Neuronal stem cell (in vitro differentiated cells): ENCODE measurements at regions not wholly inside any gene's neighbourhood (a gene's known extent, or its start where the extent isn't known, plus 50 kb on each side); places are given as distances from the start of the nearest gene placed in this dataset.

Experiments used
- DNase-seq: peaks from one replicate; pipeline ENCODE4 v3.0.0-alpha.2; 2013; ENCODE audit warnings: low spot score
- H2AFZ ChIP-seq: one replicate; pipeline ENCODE4 v1.6.1; 2013; ENCODE audit warnings: mild to moderate bottlenecking, low read length, inconsistent platforms
- H2AK5ac ChIP-seq: 2 replicates; pipeline ENCODE4 v1.6.1; 2013; ENCODE audit warnings: low read depth, mild to moderate bottlenecking, inconsistent platforms, low read length, moderate library complexity, mixed read lengths
- H2BK120ac ChIP-seq: 2 replicates; pipeline ENCODE4 v1.6.1; 2013; ENCODE audit warnings: low read depth, mild to moderate bottlenecking, inconsistent platforms, low read length, moderate library complexity, mixed read lengths
- H2BK12ac ChIP-seq: one replicate; pipeline ENCODE4 v1.6.1; 2013; ENCODE audit warnings: low read length, inconsistent platforms
- H2BK15ac ChIP-seq: 2 replicates; pipeline ENCODE4 v1.6.1; 2013; ENCODE audit warnings: mild to moderate bottlenecking, low read length, inconsistent platforms, mixed read lengths
- H2BK5ac ChIP-seq: one replicate; pipeline ENCODE4 v1.6.1; 2013; ENCODE audit warnings: inconsistent platforms, mild to moderate bottlenecking, low read length, moderate library complexity
- H3K14ac ChIP-seq: one replicate; pipeline ENCODE4 v1.6.1; 2013; ENCODE audit warnings: low read length, inconsistent platforms
- H3K18ac ChIP-seq: 2 replicates; pipeline ENCODE4 v1.6.1; 2013; ENCODE audit warnings: low read length, inconsistent platforms
- H3K23ac ChIP-seq: 2 replicates; pipeline ENCODE4 v1.6.1; 2013; ENCODE audit warnings: low read depth, mild to moderate bottlenecking, mixed read lengths, low read length, inconsistent platforms; ENCODE audit not compliant: poor library complexity
- H3K27ac ChIP-seq: replicated peaks from 3 replicates; pipeline ENCODE4 v1.5.1; 2013; ENCODE audit warnings: low read length, inconsistent platforms
- H3K27me3 ChIP-seq, 3 experiments: 2 replicates each; pipeline ENCODE4 v1.6.1; 2013; ENCODE audit warnings: low read length in 3 of 3, mild to moderate bottlenecking in 2 of 3, inconsistent platforms in 1 of 3, low read depth in 1 of 3, mixed read lengths in 1 of 3, moderate library complexity in 1 of 3; ENCODE audit not compliant: control insufficient read depth in 3 of 3, insufficient read depth in 3 of 3
- H3K36me3 ChIP-seq, 2 donors: replicated peaks in 1 of 2; 2 replicates each; pipeline ENCODE4 v1.6.1; 2013; ENCODE audit warnings: low read length in 2 of 2; ENCODE audit not compliant: control insufficient read depth in 2 of 2, insufficient read depth in 2 of 2
- H3K4ac ChIP-seq: 2 replicates; pipeline ENCODE4 v1.6.1; 2013; ENCODE audit warnings: inconsistent platforms, mild to moderate bottlenecking, low read length, moderate library complexity
- H3K4me1 ChIP-seq, 2 donors: 1 replicate in 1 of 2; 2 replicates in 1 of 2; pipeline ENCODE4 v1.6.1; 2013; ENCODE audit warnings: low read length in 2 of 2, low read depth in 1 of 2; ENCODE audit not compliant: control insufficient read depth in 2 of 2, insufficient read depth in 1 of 2
- H3K4me2 ChIP-seq: one replicate; pipeline ENCODE4 v1.6.1; 2013; ENCODE audit warnings: mild to moderate bottlenecking, low read length, inconsistent platforms; ENCODE audit not compliant: insufficient read depth, poor library complexity, severe bottlenecking
- H3K4me3 ChIP-seq, 2 donors: 2 replicates each; pipeline ENCODE4 v1.5.1; 2013; ENCODE audit warnings: low read length in 2 of 2, mild to moderate bottlenecking in 2 of 2, inconsistent platforms in 1 of 2, moderate library complexity in 1 of 2
- H3K79me1 ChIP-seq: one replicate; pipeline ENCODE4 v1.6.1; 2013; ENCODE audit warnings: low read depth, mild to moderate bottlenecking, inconsistent platforms, low read length, moderate library complexity
- H3K9ac ChIP-seq: one replicate; pipeline ENCODE4 v1.6.1; 2013; ENCODE audit warnings: mild to moderate bottlenecking, low read depth, low read length, inconsistent platforms; ENCODE audit not compliant: poor library complexity
- H3K9me3 ChIP-seq, 2 donors: replicated peaks in 1 of 2; 2 replicates each; pipeline versions ENCODE3 to v1.6.1; 2013; ENCODE audit warnings: low read length in 2 of 2, mild to moderate bottlenecking in 2 of 2, inconsistent platforms in 1 of 2, low read depth in 1 of 2, mixed read lengths in 1 of 2, moderate library complexity in 1 of 2; ENCODE audit not compliant: control insufficient read depth in 2 of 2, insufficient read depth in 1 of 2
- H4K8ac ChIP-seq: one replicate; pipeline ENCODE4 v1.6.1; 2013; ENCODE audit warnings: low read depth, mild to moderate bottlenecking, inconsistent platforms, low read length, moderate library complexity
- H4K91ac ChIP-seq: one replicate; pipeline ENCODE4 v1.6.1; 2013; ENCODE audit warnings: low read length, low read depth, mild to moderate bottlenecking, inconsistent platforms; ENCODE audit not compliant: poor library complexity
- WGBS, 2 donors: extraction: QIAGEN DNeasy Blood & Tissue Kit; methylation state at CpG; one replicate each; pipeline ENCODE4 v1.1.7; 2013; ENCODE audit warnings: missing lambda C conversion rate in 2 of 2, mixed read lengths in 1 of 2; ENCODE audit not compliant: insufficient read length in 2 of 2, insufficient replicate concordance in 1 of 2; ENCODE audit errors: extremely low coverage in 2 of 2; 5-methylcytosine and 5-hydroxymethylcytosine counted together

GRCh38 chr5:165626161-165626560 is 2120.7 kb downstream of the MAT2B start:
- H2BK120ac ChIP-seq = no peak overlapping the region
- no peaks in the 10 kb centered on the region for H3K79me1 ChIP-seq
- H4K8ac ChIP-seq = no peak overlapping the region

GRCh38 chr5:165627548-165628170 is 2122.2 kb downstream of the MAT2B start:
- H2BK15ac ChIP-seq = no peak overlapping the region
- H3K18ac ChIP-seq = no peak overlapping the region
- H2BK5ac ChIP-seq = no peak overlapping the region
- WGBS, 2 donors = no CpG with 5 or more reads among the region's 8 CpGs
- no peak overlapping the region for H2BK120ac ChIP-seq
- no peak overlapping the region for H2BK12ac ChIP-seq
- no peak overlapping the region for H2AFZ ChIP-seq
- DNase-seq = no peak
- no peak overlapping the region for H3K4me2 ChIP-seq
- no peaks in the 10 kb centered on the region for H3K79me1 ChIP-seq
- H3K23ac ChIP-seq = no peak overlapping the region
- no peak overlapping the region for H3K4ac ChIP-seq
- H4K8ac ChIP-seq = no peak overlapping the region
- no peaks in the 10 kb centered on the region for H3K36me3 ChIP-seq
- H3K9ac ChIP-seq = no peak overlapping the region
- H3K4me3 ChIP-seq = no peak overlapping the region
- H3K4me1 ChIP-seq = peaks cover 3 to 5% of the 10 kb centered on the region in 2 donors
- H4K91ac ChIP-seq = no peak overlapping the region
- H3K9me3 ChIP-seq = no peaks in the 10 kb centered on the region
- no peak overlapping the region for H3K27ac ChIP-seq
- no peak overlapping the region for H3K14ac ChIP-seq
- H3K27me3 ChIP-seq = no peaks in the 10 kb centered on the region
- H2AK5ac ChIP-seq = no peak overlapping the region

More at GRCh38 chr5:165626161-165626560, 2120.7 kb downstream of the MAT2B start:
- Histone ChIP-seq H3K4me2 (no peak overlapping the region), H3K27ac (no peak overlapping the region), H3K18ac (no peak overlapping the region), H3K4ac (no peak overlapping the region), H3K9me3 (no peaks in the 10 kb centered on the region), H2BK12ac (no peak overlapping the region), H3K4me3 (no peak overlapping the region), H2BK15ac (no peak overlapping the region), H3K36me3 (no peaks in the 10 kb centered on the region), H3K14ac (no peak overlapping the region), H3K23ac (no peak overlapping the region), H3K9ac (no peak overlapping the region), H4K91ac (no peak overlapping the region), H3K4me1 (peaks cover 3 to 5% of the 10 kb centered on the region in 2 donors), H2AK5ac (no peak overlapping the region), H3K27me3 (no peaks in the 10 kb centered on the region), H2AFZ (no peak overlapping the region), H2BK5ac (no peak overlapping the region)
- no peak for DNase-seq

GRCh38 chr5:165630261-165630778 is 2124.9 kb downstream of the MAT2B start:
- Histone ChIP-seq H3K36me3 (no peaks in the 10 kb centered on the region), H3K9ac (no peak overlapping the region), H2AFZ (peak overlapping the region; percentile 58), H3K79me1 (no peaks in the 10 kb centered on the region), H3K4ac (no peak overlapping the region), H3K9me3 (no peaks in the 10 kb centered on the region), H3K27ac (no peak overlapping the region), H3K14ac (no peak overlapping the region), H3K23ac (no peak overlapping the region), H4K91ac (no peak overlapping the region), H2AK5ac (no peak overlapping the region), H2BK120ac (no peak overlapping the region), H3K4me1 (peaks cover 3 to 5% of the 10 kb centered on the region in 2 donors), H3K27me3 (no peaks in the 10 kb centered on the region), H2BK5ac (no peak overlapping the region), H4K8ac (no peak overlapping the region), H2BK15ac (no peak overlapping the region), H2BK12ac (no peak overlapping the region), H3K4me3 (no peak overlapping the region), H3K18ac (no peak overlapping the region), H3K4me2 (no peak overlapping the region)
- WGBS, 2 donors = no CpG with 5 or more reads among the region's 9 CpGs
- peak; percentile 76 for DNase-seq

- Histone ChIP-seq H3K9ac (no peak overlapping the region), H3K4me2 (no peak overlapping the region), H3K36me3 (no peaks in the 10 kb centered on the region), H2BK5ac (no peak overlapping the region), H3K23ac (no peak overlapping the region), H2AK5ac (no peak overlapping the region), H2BK12ac (no peak overlapping the region), H3K18ac (no peak overlapping the region), H4K8ac (no peak overlapping the region), H3K27ac (no peak overlapping the region), H3K4ac (no peak overlapping the region), H2BK15ac (no peak overlapping the region), H2BK120ac (no peak overlapping the region), H3K4me3 (no peak overlapping the region), H2AFZ (no peak overlapping the region), H3K14ac (no peak overlapping the region), H3K27me3 (no peaks in the 10 kb centered on the region), H3K4me1 (peaks cover 3 to 6% of the 10 kb centered on the region in 2 donors), H3K9me3 (no peaks in the 10 kb centered on the region), H3K79me1 (no peaks in the 10 kb centered on the region), H4K91ac (no peak overlapping the region)
- no CpG with 5 or more reads among the region's 1 CpG for WGBS, 2 donors
- no peak for DNase-seq
These were observed 2125.8 kb downstream of the MAT2B start for GRCh38 chr5:165631235-165631634.
